HG03575 (cell line): ENCODE measurements at regions not wholly inside any gene's neighbourhood (a gene's known extent, or its start where the extent isn't known, plus 50 kb on each side); places are given as distances from the start of the nearest gene placed in this dataset.

Experiments used
- ATAC-seq: cut with Tn5 transposase; IDR thresholded peaks from one replicate; pipeline ENCODE4 v1.9.1; 2021; ENCODE audit not compliant: unreplicated experiment, insufficient number of reproducible peaks, low FRiP score; ENCODE audit errors: extremely low read depth

DNA sequence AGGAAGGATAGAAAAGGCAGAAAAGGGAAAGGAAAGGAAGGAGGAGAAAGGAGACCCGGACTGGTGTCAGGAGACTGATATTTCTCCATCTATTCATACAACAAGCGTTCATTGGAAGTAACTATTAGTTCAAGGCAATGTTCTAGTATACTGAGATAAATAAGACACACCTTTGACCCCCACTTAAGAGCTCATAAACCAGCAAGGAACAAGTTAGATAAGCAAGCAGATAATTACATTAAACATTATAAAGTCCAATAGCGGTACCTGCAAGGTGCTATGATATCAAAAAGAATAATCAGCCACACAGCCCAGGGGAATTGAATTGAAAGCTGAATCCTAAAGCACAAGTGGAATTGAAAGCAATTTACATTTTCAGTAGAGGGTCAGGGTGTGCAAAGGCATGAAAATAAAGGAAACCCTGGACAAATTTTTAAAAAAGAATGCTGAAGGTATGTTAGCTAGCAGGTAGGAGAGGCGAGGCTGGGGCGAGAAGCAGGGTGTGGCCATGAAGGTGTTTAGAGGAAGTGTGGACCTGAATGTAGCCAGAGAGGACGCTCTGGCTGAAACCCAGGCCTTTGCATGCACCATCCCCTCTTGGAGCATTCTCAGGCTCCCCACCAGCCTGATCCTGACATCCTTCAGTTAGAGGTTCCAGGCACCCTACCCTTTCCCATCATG, 200.0 kb downstream of the SETD4 start:
- ATAC-seq: no peak

DNA sequence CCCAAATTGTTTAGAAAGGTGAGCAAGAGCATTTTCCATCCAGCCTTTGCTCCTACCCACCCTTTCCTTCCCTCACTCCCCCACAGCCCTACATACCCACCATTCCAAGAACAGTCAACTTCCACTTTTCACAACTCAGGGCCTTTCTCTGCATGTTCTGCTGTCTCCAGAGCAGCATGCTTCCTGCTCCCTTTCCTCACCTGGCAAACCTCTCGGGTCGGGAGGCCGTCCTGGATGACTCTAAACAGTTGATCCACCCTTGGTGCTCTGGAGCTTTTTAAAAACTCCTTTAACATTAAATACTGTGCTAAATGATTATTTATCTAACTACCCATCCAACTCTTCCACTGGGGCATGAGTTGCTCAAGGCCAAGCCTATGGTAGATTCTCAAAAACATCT, 200.6 kb downstream of the SETD4 start:
- no peak for ATAC-seq

DNA sequence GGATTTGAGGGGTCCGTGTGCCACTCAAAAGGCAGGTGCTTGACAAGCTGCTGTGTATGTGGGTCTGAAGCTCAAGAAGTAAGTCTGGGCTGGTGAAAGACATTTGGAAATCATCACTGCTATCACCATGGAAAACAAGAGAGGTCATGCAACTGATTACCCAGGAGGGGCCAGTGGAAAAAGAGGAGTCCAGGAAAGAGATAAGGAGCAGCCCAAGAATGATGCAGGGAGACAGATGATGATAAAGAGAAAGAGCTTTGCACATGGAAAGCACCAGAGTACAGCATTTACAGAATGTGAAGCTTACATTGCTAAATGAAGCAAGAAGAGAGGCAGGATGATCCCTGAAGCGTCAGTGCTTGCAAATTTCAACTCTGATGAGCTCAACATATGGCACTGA, 203.2 kb downstream of the SETD4 start:
- no peak for ATAC-seq

DNA sequence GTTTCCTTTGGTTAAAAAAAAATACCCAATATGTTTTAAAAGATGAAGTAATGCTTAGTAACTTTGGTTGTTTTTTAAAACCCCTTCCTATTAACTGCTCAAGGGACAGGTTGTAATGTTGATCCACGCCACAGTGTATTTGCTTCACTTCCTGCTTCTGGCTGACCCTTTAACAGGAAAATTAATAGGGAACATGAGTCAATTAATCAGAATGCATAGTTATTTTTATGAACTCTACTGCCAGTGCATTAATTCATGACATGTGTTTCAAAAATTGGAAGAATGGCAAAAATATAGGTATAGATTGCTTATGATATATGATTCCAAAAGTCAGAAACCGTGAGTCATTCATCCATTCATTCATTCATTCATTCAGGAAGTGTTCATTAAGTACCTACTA, 204.8 kb downstream of the SETD4 start:
- ATAC-seq: no peak

DNA sequence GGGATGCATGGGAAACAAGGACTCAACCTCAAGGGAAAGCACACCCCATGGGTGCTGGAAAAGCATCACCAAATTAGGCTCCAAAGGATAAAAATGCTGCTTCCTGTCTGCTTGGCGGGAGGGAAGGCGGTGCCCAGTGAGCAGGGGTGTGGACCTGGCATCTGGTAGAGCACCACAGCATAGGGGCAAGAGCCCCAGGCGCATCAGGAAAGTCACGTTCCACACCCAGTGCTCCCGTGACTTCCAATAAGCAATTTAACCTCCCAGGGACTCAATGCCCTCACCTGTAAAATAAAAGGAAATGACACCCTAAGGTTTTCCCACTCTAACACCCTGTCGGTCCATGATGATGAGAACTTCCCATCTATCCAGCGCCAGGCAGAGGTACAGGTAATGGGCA, 206.0 kb downstream of the SETD4 start:
- ATAC-seq: no peak

DNA sequence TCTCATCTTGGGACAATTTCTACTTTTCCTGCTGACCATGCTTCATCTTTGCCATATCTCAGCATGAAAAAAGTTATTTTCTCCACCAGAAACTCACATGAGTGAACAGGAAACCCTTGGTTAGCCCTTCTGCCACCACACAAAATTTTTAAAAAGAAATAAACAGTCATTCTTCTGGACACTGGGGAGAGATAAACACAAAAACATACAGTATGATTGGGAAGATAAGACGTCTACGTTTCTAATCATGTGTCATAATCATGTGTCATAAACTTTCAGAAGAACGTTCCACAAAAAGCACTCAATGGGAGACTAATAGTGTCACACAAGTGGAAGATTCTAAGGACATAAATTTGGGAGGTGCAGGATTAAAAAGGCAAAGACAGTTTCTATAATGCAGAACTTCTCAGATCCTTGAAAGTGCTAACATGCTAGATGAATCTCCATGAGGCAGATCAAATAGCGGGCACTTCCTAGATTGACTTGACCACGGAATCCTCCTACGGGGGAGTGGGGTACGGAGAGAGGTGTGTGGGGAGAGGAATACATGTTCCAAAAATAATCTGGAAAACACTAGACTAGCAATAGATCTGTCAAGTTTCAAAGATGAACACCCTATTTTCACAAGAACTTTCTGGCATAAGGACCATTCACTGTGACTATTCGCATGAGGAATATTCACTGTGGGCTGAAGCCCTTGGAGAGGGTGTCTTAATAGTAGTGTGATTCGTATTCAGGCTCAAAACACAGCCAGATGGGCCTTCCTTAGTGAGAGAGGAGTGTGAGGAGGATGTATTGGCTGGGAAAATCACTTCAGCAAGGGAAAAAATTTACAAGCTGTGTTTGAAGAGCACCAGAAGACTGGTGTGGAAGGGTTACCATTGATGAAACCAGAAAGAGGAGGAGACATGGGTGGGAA, 206.7 kb downstream of the SETD4 start:
- no peak for ATAC-seq

DNA sequence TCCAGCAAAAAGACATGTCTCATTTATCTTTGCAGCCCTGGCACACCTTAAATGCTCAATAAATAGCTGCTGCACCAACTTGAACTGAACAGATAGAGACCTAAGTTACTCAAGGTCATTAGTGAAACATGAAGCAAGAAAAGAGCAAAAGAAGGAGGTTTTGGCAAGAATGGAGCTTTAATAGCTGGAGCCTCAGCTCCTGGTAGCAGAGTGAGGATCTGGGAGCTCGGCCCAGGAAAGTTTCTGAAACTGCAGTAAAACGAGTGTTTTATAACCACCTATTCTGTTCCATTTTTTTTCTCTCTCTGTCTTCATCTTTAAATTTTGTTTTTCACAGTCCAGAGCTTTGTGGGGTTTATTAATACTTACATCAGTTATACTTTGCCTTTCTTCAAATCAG, 207.5 kb downstream of the SETD4 start:
- no peak for ATAC-seq

DNA sequence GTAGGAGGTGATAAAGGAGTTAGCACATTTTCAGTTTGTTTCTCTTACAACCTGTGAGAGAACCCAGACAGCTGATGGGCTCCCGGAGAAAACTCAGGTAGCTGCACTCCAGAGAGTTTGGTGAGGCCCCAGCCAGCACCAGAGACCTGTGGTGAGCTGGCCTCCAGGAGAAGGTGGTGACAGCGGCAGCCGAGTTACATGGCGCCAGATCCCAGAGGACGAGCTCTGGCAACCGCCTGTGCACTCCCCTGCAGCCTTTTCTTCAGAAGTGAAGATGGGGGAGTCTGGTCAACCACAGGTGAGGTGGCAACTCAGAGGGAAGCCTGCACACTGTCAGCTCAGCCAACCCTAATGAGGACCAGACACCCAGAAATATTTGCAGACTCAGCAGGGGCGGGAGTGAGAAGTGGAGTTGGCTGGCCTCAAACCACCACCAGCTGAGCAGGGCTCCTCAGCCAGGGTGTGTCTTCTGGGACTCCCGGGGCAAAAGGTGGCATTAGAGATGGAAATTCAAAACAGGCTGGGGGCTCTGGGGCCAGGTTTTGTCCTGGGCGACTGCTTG, 209.7 kb downstream of the SETD4 start:
- no peak for ATAC-seq

DNA sequence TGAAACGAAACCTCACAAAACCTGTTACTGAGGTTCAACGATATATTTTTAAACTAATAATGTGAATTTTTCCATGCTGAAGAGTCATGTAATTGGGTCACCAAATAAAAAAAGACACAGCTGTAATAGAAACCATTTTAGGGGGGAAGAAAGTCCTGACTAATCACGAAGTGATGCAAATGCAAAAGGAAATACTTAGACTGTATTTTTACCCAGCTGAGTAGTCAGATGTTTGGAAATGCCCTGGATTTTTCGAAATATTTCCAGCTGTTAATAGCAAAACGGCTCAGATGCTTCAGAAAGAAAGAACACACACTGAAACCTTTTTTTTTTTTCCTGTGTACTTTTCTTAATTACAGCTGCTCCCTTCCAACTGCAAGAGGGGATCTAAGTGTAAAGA, 210.3 kb downstream of the SETD4 start:
- ATAC-seq: no peak

DNA sequence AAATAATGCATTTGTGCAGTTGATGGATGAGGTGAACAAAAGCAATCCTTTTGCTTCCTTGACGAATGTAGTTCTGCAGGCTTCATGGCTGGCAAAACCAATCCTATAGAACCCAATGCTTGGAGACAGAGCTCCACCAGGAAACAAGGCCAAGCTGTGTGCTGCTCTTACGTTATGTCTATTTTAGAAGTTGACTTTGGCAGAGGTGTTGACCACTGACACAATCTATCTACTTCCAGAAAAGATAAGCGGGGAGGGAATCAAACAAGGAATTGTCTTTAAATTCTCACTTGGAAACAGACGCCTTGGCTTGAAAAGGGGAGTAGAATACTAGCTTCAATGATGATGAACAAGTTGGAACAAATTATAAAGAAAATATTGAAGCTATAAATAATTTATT, 211.2 kb downstream of the SETD4 start:
- no peak for ATAC-seq

DNA sequence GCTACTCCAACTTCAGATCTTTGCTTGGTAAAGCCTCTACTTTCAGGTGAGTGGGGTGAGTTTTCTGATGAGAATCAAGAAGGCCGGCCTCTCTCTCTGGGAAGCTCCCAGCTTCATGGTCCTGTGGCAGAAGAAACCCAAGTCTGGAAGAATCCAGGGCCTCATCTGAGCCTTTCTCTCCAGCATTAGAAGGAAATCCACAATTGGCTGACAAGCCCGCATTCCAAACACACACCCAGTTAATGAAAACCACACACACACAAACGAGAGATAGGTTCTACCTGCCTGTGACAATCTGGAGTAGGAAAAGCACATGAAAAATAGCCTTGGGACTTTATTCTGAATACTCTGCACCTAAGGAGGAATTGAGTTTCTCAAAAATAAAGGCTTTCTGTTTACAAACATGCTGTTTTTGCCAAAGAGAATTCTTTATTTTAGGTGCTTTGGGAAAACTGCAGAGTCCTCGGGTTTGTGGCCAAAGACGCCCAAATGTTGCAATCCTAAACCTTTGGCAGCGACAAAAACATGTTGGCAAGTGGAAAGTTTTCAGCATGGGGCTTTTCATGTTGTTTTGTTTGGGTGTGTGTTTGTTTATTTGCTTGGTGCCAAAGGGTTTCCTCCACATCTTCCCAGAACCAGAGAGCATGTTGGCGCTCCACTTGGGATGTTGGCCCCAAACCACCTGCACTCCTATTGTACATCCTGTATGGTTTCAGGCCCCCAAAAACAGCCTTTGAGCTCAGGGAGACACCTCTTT, 216.2 kb downstream of the SETD4 start:
- ATAC-seq: no peak

DNA sequence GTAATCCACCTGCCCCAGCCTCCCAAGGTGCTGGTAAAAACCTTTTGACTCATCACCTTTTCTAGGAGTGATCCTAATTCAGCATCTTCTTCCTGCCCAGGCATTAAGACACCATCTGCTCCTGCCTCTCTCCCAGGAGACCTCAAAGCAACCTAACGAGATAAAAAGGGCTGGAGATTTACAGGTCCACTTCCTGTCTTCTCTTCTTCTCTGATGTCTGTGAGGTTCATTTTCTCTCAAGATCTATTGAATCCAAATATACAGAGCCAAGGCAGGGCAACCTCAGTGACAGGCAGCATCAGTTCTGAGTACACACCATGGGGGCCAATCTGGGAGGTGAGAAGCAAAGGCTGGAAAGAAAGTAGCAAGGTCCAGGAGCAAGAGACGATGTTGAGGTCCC, 219.4 kb downstream of the SETD4 start:
- ATAC-seq: no peak

DNA sequence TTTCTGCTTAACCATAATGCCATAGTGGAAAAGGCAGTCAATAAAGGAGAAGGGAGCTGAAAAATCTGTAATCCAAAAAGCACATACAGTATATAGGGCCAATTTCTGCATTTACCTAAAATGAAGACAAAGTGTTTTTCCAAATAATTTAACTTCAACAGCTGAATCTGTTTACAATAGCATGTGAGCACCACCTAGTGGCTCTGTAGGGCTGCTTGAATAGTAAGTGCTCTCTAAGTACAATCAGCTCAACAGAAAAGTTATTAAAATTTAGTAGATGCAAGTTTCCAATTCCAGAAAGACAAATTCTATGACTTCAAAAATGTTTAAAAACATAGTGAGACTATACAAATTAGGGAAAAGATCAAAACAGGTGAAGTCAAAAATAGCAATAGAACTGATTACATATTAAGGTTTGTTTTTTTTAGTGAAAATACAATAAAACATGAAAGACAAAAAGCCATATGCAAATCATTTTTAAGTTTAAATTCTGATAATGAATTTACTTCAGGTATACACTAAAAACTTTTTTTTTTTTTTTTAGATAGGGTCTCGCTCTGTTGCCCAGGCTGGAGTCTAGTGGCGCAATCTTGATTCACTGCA, 220.0 kb downstream of the SETD4 start:
- ATAC-seq: no peak

DNA sequence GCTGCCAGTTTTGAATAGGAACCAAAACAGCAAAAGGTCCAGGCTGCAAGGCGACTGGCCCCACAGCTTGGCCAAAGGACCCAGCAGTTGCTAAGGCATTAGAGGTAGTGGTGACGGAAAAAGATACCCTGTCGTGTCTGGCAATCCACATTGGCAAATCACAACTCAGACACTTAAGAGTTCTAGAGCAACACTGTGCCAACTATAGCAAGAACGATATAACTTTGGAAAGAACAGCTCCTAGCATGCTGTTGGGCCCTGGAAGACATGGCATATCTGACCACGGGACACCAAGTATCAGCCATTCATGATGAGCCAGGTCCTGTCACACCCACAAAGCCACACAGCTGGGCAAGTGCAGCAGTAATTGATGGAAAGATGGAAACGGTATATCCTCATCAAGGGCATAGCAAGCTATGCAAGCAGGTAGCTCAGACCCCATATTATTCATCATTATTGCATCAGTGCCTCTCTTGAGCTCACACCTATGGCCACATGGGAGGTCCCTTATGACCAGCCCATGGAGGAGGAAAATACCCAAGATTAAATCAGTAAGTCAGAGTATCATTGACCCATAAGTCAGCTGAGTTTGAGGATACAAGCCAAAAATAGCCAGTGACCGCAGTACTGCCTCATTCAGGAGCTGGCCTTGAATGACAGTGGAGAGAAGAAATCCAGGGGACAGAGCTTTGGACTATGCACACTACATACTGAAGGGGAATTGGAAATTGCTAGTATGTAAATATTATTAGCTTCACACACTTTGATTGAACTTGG, 221.2 kb downstream of the SETD4 start:
- ATAC-seq: no peak

DNA sequence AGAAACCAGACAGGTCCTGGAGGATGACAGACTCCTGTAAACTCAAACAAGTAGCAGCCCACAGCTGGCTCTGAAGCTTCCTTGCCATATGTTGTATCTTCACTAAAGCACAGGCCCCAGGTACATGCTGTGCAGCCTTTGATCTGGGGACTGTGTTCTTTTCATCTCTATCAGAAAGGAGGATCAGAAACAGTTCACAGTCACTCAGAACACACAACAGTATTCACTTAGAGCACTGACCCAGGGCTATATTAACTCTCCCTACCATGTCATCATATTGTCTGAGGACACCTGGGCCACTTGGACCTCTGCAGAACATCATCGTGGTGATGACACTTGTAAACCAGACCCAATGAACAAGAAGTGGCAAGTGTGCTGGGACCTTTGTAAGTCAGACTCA, 222.0 kb downstream of the SETD4 start:
- ATAC-seq: no peak

DNA sequence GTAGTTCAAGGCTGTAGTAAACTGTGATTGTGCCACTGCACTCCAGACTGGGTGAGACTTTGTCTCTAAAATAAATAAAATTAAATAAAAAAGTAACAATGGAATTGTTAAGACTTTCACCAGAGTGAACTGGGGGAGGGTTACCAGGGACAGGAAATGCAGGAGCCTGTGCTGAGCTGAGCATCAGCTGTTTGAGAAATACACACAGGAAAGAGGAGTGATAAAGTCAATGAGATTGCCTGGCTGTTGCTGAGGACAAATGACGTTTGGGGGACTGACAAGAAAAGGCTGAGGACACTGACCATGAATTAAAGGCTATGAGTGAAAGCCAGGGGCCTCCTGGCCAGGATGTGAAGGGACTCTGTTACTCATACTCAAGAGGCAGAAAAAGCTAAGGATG, 226.3 kb downstream of the SETD4 start:
- ATAC-seq: no peak

DNA sequence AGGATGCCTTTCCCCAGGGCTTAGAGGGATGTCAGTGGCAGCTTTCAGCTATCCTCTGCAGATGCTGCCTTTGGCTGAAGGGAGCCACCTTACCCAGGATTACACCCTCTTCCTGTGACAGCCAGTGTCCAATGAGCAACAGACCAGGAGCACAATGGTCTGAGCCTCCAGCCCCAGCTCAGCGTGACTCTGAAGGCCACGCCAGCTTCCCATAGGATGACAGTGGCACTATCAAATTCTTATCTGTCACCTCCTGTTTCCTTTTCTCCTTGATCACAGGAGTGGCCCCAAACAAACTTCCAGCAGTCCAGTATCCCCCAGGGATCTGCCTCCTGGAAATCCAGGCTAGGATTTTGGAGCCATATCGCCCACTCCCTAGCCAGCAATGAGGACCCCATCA, 226.9 kb downstream of the SETD4 start:
- ATAC-seq: no peak

DNA sequence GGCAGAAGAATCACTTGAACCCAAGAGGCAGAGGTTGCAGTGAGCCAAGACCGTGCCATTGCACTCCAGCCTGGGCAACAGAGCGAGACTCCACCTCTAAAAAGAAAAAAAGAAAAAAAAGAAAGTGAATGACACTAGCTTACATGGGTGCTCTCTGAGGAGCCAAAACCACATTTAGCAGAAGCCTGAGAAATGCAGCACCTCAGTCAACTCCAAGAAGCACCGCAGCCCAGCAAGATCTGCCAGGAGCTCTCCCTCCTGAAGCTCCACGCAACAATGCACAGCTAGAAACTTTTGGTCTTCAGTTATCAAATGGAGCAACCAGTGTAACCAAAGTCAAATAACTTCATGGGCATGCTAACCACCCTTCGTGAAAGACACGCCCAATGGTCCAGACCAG, 229.1 kb downstream of the SETD4 start:
- no peak for ATAC-seq
